ENCODE measurements at regions not wholly inside any gene's neighbourhood (a gene's known extent, or its start where the extent isn't known, plus 50 kb on each side); places are given as distances from the start of the nearest gene placed in this dataset.
"Not testable (repeated sequence)": the region's sequence is repeated elsewhere in the genome, so short reads cannot be mapped to it uniquely, and the experiment has no call there.

GRCh38 chr5:163893281-163893680 is 387.9 kb downstream of the MAT2B start:
- H3K9ac ChIP-seq (ENCODE audit: low read length in 2 of 2), result no peak overlapping the region
- no peak overlapping the region for H3K27ac ChIP-seq (ENCODE audit: low read length)
- no peaks in the 10 kb centered on the region for H3K27me3 ChIP-seq (ENCODE audit: control insufficient read depth in 1 of 2, insufficient read depth in 2 of 2, low read length in 2 of 2)
- no peaks in the 10 kb centered on the region for H3K4me1 ChIP-seq (ENCODE audit: control insufficient read depth, insufficient read depth, low read length)
- no peak overlapping the region for H3K4me3 ChIP-seq (ENCODE audit: low read length in 2 of 2)
- H3K36me3 ChIP-seq (ENCODE audit: control insufficient read depth in 2 of 2, insufficient read depth in 2 of 2, low read length in 2 of 2), result no peaks in the 10 kb centered on the region
- H3K9me3 ChIP-seq (ENCODE audit: control insufficient read depth in 2 of 2, low read length in 2 of 2), result no peaks in the 10 kb centered on the region

- Histone ChIP-seq H3K9ac (ENCODE audit: low read length in 2 of 2) (no peak overlapping the region), H3K4me1 (ENCODE audit: control insufficient read depth, insufficient read depth, low read length) (no peaks in the 10 kb centered on the region), H3K9me3 (ENCODE audit: control insufficient read depth in 2 of 2, low read length in 2 of 2) (no peaks in the 10 kb centered on the region), H3K27ac (ENCODE audit: low read length) (no peak overlapping the region), H3K27me3 (ENCODE audit: control insufficient read depth in 1 of 2, insufficient read depth in 2 of 2, low read length in 2 of 2) (no peaks in the 10 kb centered on the region), H3K36me3 (ENCODE audit: control insufficient read depth in 2 of 2, insufficient read depth in 2 of 2, low read length in 2 of 2) (no peaks in the 10 kb centered on the region), H3K4me3 (ENCODE audit: low read length in 2 of 2) (no peak overlapping the region)
Measured at GRCh38 chr5:163894645-163895044, 389.2 kb downstream of the MAT2B start.

- H3K9me3 ChIP-seq (ENCODE audit: control insufficient read depth in 2 of 2, low read length in 2 of 2), result no peaks in the 10 kb centered on the region
- H3K9ac ChIP-seq (ENCODE audit: low read length in 2 of 2), result no peak overlapping the region
- no peaks in the 10 kb centered on the region for H3K36me3 ChIP-seq (ENCODE audit: control insufficient read depth in 2 of 2, insufficient read depth in 2 of 2, low read length in 2 of 2)
- no peaks in the 10 kb centered on the region for H3K27me3 ChIP-seq (ENCODE audit: control insufficient read depth in 1 of 2, insufficient read depth in 2 of 2, low read length in 2 of 2)
- H3K4me3 ChIP-seq (ENCODE audit: low read length in 2 of 2), result no peak overlapping the region
- H3K27ac ChIP-seq (ENCODE audit: low read length), result no peak overlapping the region
- H3K4me1 ChIP-seq (ENCODE audit: control insufficient read depth, insufficient read depth, low read length), result no peaks in the 10 kb centered on the region
Measured at GRCh38 chr5:163898873-163899272, 393.5 kb downstream of the MAT2B start.

GRCh38 chr5:163907783-163908182 is 402.4 kb downstream of the MAT2B start:
- H3K36me3 ChIP-seq (ENCODE audit: control insufficient read depth in 2 of 2, insufficient read depth in 2 of 2, low read length in 2 of 2); H3K27me3 ChIP-seq (ENCODE audit: control insufficient read depth in 1 of 2, insufficient read depth in 2 of 2, low read length in 2 of 2); H3K4me1 ChIP-seq (ENCODE audit: control insufficient read depth, insufficient read depth, low read length); H3K27ac ChIP-seq (ENCODE audit: low read length); H3K9ac ChIP-seq (ENCODE audit: low read length in 2 of 2); H3K9me3 ChIP-seq (ENCODE audit: control insufficient read depth in 2 of 2, low read length in 2 of 2); H3K4me3 ChIP-seq (ENCODE audit: low read length in 2 of 2): not testable (repeated sequence)

GRCh38 chr5:163908253-163908652 is 402.8 kb downstream of the MAT2B start:
- H3K4me3 ChIP-seq (ENCODE audit: low read length in 2 of 2), result no peak overlapping the region
- no peaks in the 10 kb centered on the region for H3K27me3 ChIP-seq (ENCODE audit: control insufficient read depth in 1 of 2, insufficient read depth in 2 of 2, low read length in 2 of 2)
- H3K36me3 ChIP-seq (ENCODE audit: control insufficient read depth in 2 of 2, insufficient read depth in 2 of 2, low read length in 2 of 2), result no peaks in the 10 kb centered on the region
- no peaks in the 10 kb centered on the region for H3K4me1 ChIP-seq (ENCODE audit: control insufficient read depth, insufficient read depth, low read length)
- H3K27ac ChIP-seq (ENCODE audit: low read length), result no peak overlapping the region
- H3K9ac ChIP-seq (ENCODE audit: low read length in 2 of 2), result no peak overlapping the region
- no peaks in the 10 kb centered on the region for H3K9me3 ChIP-seq (ENCODE audit: control insufficient read depth in 2 of 2, low read length in 2 of 2)

- no peak overlapping the region for H3K9ac ChIP-seq (ENCODE audit: low read length in 2 of 2)
- no peaks in the 10 kb centered on the region for H3K27me3 ChIP-seq (ENCODE audit: control insufficient read depth in 1 of 2, insufficient read depth in 2 of 2, low read length in 2 of 2)
- no peaks in the 10 kb centered on the region for H3K4me1 ChIP-seq (ENCODE audit: control insufficient read depth, insufficient read depth, low read length)
- no peak overlapping the region for H3K4me3 ChIP-seq (ENCODE audit: low read length in 2 of 2)
- no peak overlapping the region for H3K27ac ChIP-seq (ENCODE audit: low read length)
- no peaks in the 10 kb centered on the region for H3K36me3 ChIP-seq (ENCODE audit: control insufficient read depth in 2 of 2, insufficient read depth in 2 of 2, low read length in 2 of 2)
- no peaks in the 10 kb centered on the region for H3K9me3 ChIP-seq (ENCODE audit: control insufficient read depth in 2 of 2, low read length in 2 of 2)
Measured at GRCh38 chr5:163910226-163910625, 404.8 kb downstream of the MAT2B start.

- no peak overlapping the region for H3K4me3 ChIP-seq (ENCODE audit: low read length in 2 of 2)
- H3K4me1 ChIP-seq (ENCODE audit: control insufficient read depth, insufficient read depth, low read length), result no peaks in the 10 kb centered on the region
- H3K36me3 ChIP-seq (ENCODE audit: control insufficient read depth in 2 of 2, insufficient read depth in 2 of 2, low read length in 2 of 2), result no peaks in the 10 kb centered on the region
- no peaks in the 10 kb centered on the region for H3K27me3 ChIP-seq (ENCODE audit: control insufficient read depth in 1 of 2, insufficient read depth in 2 of 2, low read length in 2 of 2)
- H3K9me3 ChIP-seq (ENCODE audit: control insufficient read depth in 2 of 2, low read length in 2 of 2), result no peaks in the 10 kb centered on the region
- H3K9ac ChIP-seq (ENCODE audit: low read length in 2 of 2), result no peak overlapping the region
- H3K27ac ChIP-seq (ENCODE audit: low read length), result no peak overlapping the region
Measured at GRCh38 chr5:163912046-163912445, 406.6 kb downstream of the MAT2B start.

GRCh38 chr5:163913548-163913947 is 408.1 kb downstream of the MAT2B start:
- no peaks in the 10 kb centered on the region for H3K36me3 ChIP-seq (ENCODE audit: control insufficient read depth in 2 of 2, insufficient read depth in 2 of 2, low read length in 2 of 2)
- H3K4me1 ChIP-seq (ENCODE audit: control insufficient read depth, insufficient read depth, low read length), result no peaks in the 10 kb centered on the region
- no peaks in the 10 kb centered on the region for H3K27me3 ChIP-seq (ENCODE audit: control insufficient read depth in 1 of 2, insufficient read depth in 2 of 2, low read length in 2 of 2)
- no peaks in the 10 kb centered on the region for H3K9me3 ChIP-seq (ENCODE audit: control insufficient read depth in 2 of 2, low read length in 2 of 2)
- H3K4me3 ChIP-seq (ENCODE audit: low read length in 2 of 2), result no peak overlapping the region
- no peak overlapping the region for H3K27ac ChIP-seq (ENCODE audit: low read length)
- H3K9ac ChIP-seq (ENCODE audit: low read length in 2 of 2), result no peak overlapping the region

- Histone ChIP-seq H3K9me3 (ENCODE audit: control insufficient read depth in 2 of 2, low read length in 2 of 2) (no peaks in the 10 kb centered on the region), H3K4me1 (ENCODE audit: control insufficient read depth, insufficient read depth, low read length) (no peaks in the 10 kb centered on the region), H3K27ac (ENCODE audit: low read length) (no peak overlapping the region), H3K36me3 (ENCODE audit: control insufficient read depth in 2 of 2, insufficient read depth in 2 of 2, low read length in 2 of 2) (no peaks in the 10 kb centered on the region), H3K4me3 (ENCODE audit: low read length in 2 of 2) (no peak overlapping the region), H3K9ac (ENCODE audit: low read length in 2 of 2) (no peak overlapping the region), H3K27me3 (ENCODE audit: control insufficient read depth in 1 of 2, insufficient read depth in 2 of 2, low read length in 2 of 2) (no peaks in the 10 kb centered on the region)
Measured at GRCh38 chr5:163914910-163915309, 409.5 kb downstream of the MAT2B start.

- Histone ChIP-seq H3K9me3 (ENCODE audit: control insufficient read depth in 2 of 2, low read length in 2 of 2) (no peaks in the 10 kb centered on the region), H3K36me3 (ENCODE audit: control insufficient read depth in 2 of 2, insufficient read depth in 2 of 2, low read length in 2 of 2) (no peaks in the 10 kb centered on the region), H3K4me1 (ENCODE audit: control insufficient read depth, insufficient read depth, low read length) (no peaks in the 10 kb centered on the region), H3K4me3 (ENCODE audit: low read length in 2 of 2) (no peak overlapping the region), H3K27me3 (ENCODE audit: control insufficient read depth in 1 of 2, insufficient read depth in 2 of 2, low read length in 2 of 2) (no peaks in the 10 kb centered on the region), H3K9ac (ENCODE audit: low read length in 2 of 2) (no peak overlapping the region), H3K27ac (ENCODE audit: low read length) (no peak overlapping the region)
Measured at GRCh38 chr5:163915481-163915961, 410.1 kb downstream of the MAT2B start.

- H3K36me3 ChIP-seq (ENCODE audit: control insufficient read depth in 2 of 2, insufficient read depth in 2 of 2, low read length in 2 of 2), result no peaks in the 10 kb centered on the region
Measured at GRCh38 chr5:163916376-163916775, 411.0 kb downstream of the MAT2B start.

More at GRCh38 chr5:163916376-163916775, 411.0 kb downstream of the MAT2B start:
- no peaks in the 10 kb centered on the region for H3K27me3 ChIP-seq (ENCODE audit: control insufficient read depth in 1 of 2, insufficient read depth in 2 of 2, low read length in 2 of 2)
- no peak overlapping the region for H3K4me3 ChIP-seq (ENCODE audit: low read length in 2 of 2)
- no peaks in the 10 kb centered on the region for H3K9me3 ChIP-seq (ENCODE audit: control insufficient read depth in 2 of 2, low read length in 2 of 2)
- H3K9ac ChIP-seq (ENCODE audit: low read length in 2 of 2), result no peak overlapping the region
- H3K27ac ChIP-seq (ENCODE audit: low read length), result no peak overlapping the region
- no peaks in the 10 kb centered on the region for H3K4me1 ChIP-seq (ENCODE audit: control insufficient read depth, insufficient read depth, low read length)

All from stomach smooth muscle (tissue), 2 donors.